K562 (cell line): ENCODE measurements at regions not wholly inside any gene's neighbourhood (a gene's known extent, or its start where the extent isn't known, plus 50 kb on each side); places are given as distances from the start of the nearest gene placed in this dataset.

ENCODE experiments used
- ARID2 ChIP-seq: fragments of 450-650 bp; IDR thresholded peaks from 2 replicates; pipeline ENCODE4 v1.6.1; 2017; ENCODE audit warnings: antibody characterized with exemption, mild to moderate bottlenecking
- BCOR ChIP-seq: fragments of 450-650 bp; IDR thresholded peaks from 2 replicates; pipeline ENCODE4 v1.6.1; 2016
- C11orf30 ChIP-seq: fragments of 450-650 bp; IDR thresholded peaks from 2 replicates; pipeline ENCODE4 v1.6.1; 2016; ENCODE audit warnings: low read depth, mild to moderate bottlenecking
- CHD2 ChIP-seq: IDR thresholded peaks from 2 replicates; pipeline ENCODE4 v1.6.1; 2011; ENCODE audit warnings: low read depth, low read length
- CTBP1 ChIP-seq: fragments of 450-650 bp; IDR thresholded peaks from 2 replicates; pipeline ENCODE4 v1.6.1; 2016; ENCODE audit warnings: borderline replicate concordance
- CXXC5 ChIP-seq: fragments of 250-450 bp; sonication (Bioruptor Pico); IDR thresholded peaks from 2 replicates; pipeline ENCODE4 v1.8.0; 2022; ENCODE audit warnings: inconsistent platforms, mild to moderate bottlenecking, moderate library complexity
- DEAF1 ChIP-seq: fragments of 450-650 bp; formaldehyde crosslinking; IDR thresholded peaks from 2 replicates; pipeline ENCODE4 v1.4.0; 2020; ENCODE audit warnings: mild to moderate bottlenecking, moderate library complexity
- E2F3 ChIP-seq: fragments of 250-450 bp; sonication (Bioruptor Pico); IDR thresholded peaks from 2 replicates; pipeline ENCODE4 v1.4.0; 2020; ENCODE audit warnings: mild to moderate bottlenecking
- HNRNPLL ChIP-seq: fragments of 200-400 bp; formaldehyde crosslinking; IDR thresholded peaks from 2 replicates; pipeline ENCODE4 v1.6.1; 2017; ENCODE audit warnings: low read length, low read depth, mild to moderate bottlenecking; ENCODE audit not compliant: poor library complexity, severe bottlenecking
- HOXB6 ChIP-seq: fragments of 250-450 bp; sonication (Bioruptor Pico); IDR thresholded peaks from 2 replicates; pipeline ENCODE4 v1.5.1; 2022; ENCODE audit warnings: mild to moderate bottlenecking, borderline replicate concordance
- KAT7 ChIP-seq: sonication (generic); formaldehyde crosslinking; IDR thresholded peaks from 2 replicates; pipeline ENCODE4 v1.8.0; 2022; ENCODE audit warnings: missing genetic modification reagents, mild to moderate bottlenecking, borderline replicate concordance
- MCM7 ChIP-seq, 2 experiments: fragments of 450-650 bp; IDR thresholded peaks; 2 replicates each; pipeline ENCODE4 v1.6.1; 2016 to 2018
- NFIX ChIP-seq: fragments of 250-450 bp; sonication (Bioruptor Pico); IDR thresholded peaks from 2 replicates; pipeline ENCODE4 v1.4.0; 2020; ENCODE audit warnings: low read depth, mild to moderate bottlenecking, moderate library complexity
- NR2F6 ChIP-seq: fragments of 450-650 bp; formaldehyde crosslinking; IDR thresholded peaks from 2 replicates; pipeline ENCODE4 v1.4.0; 2020; ENCODE audit warnings: mild to moderate bottlenecking
- PBX2 ChIP-seq, 2 experiments: IDR thresholded peaks in 1 of 2; conservative IDR thresholded peaks in 1 of 2; 2 replicates each; pipeline ENCODE4 v1.6.1; 2016; ENCODE audit warnings: low read depth in 2 of 2, mild to moderate bottlenecking in 1 of 2, missing compliant biosample characterization in 1 of 2, missing genetic modification characterization in 1 of 2, moderate library complexity in 1 of 2
- RBM17 ChIP-seq: fragments of 200-400 bp; formaldehyde crosslinking; IDR thresholded peaks from 2 replicates; pipeline ENCODE4 v1.6.1; 2017; ENCODE audit warnings: low read depth, mild to moderate bottlenecking, low read length, borderline replicate concordance
- RCOR1 ChIP-seq, 2 experiments: IDR thresholded peaks; 2 replicates each; pipeline ENCODE4 v1.6.1; 2012; ENCODE audit warnings: low read depth in 2 of 2, low read length in 2 of 2, borderline replicate concordance in 1 of 2, improper control_type of control experiment in 1 of 2
- SLC30A9 ChIP-seq: fragments of 250-450 bp; sonication (Bioruptor Pico); IDR thresholded peaks from 2 replicates; pipeline ENCODE4 v1.8.0; 2022; ENCODE audit warnings: mild to moderate bottlenecking, moderate library complexity
- SOX6 ChIP-seq: fragments of 450-650 bp; IDR thresholded peaks from 2 replicates; pipeline ENCODE4 v1.6.1; 2014; ENCODE audit warnings: mild to moderate bottlenecking
- ZKSCAN1 ChIP-seq: fragments of 150-350 bp; IDR thresholded peaks from 2 replicates; pipeline ENCODE4 v1.6.1; 2016; ENCODE audit warnings: low read depth, low read length
- ZKSCAN8 ChIP-seq: fragments of 200-800 bp; sonication (Bioruptor generic); IDR thresholded peaks from 2 replicates; pipeline ENCODE4 v1.6.1; 2016; ENCODE audit warnings: missing genetic modification characterization, missing compliant biosample characterization
- TF ChIP-seq, protein P1 (sequence below): sonication (generic); formaldehyde crosslinking; IDR thresholded peaks from 2 replicates; pipeline ENCODE4 v1.8.0; 2022; ENCODE audit warnings: missing genetic modification reagents, mild to moderate bottlenecking, borderline replicate concordance
- TF ChIP-seq, protein P2 (sequence below): fragments of 450-650 bp; formaldehyde crosslinking; IDR thresholded peaks from 2 replicates; pipeline ENCODE4 v1.4.0; 2022; ENCODE audit warnings: mild to moderate bottlenecking, moderate library complexity

DNA sequence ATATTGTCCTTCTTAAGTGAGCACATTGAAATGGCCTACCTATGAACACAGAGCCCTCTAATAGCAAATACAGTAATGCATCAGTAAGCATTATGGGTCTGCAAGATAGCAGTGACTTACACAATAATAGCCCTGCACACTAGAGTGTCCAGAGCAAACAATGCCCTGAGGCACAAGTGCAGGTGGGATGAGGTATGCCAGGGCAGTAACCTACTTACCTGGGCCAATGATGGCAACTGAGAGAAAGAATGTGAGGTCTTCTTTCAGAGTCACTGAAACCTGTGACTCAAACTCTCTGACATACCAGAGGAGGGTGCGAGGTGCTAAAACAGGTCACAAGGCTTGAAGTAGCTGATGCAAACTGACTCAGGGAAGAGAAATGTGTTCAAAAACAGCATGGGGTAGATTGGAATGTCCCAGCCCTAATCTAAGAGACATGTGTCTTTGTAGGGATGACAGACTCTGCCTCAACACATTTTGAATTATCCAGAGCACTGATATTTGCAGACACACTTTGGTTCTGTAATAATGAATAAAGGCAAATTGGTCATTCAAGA, 168.5 kb upstream of the RUNX1 start (continued):
- TF ChIP-seq NFIX (CRISPR knock-in tag) (no peak), SLC30A9 (CRISPR knock-in tag) (no peak), SOX6 (0 out of 2 replicates have a peak, but pooled peaks have one; percentile 15), E2F3 (CRISPR knock-in tag) (no peak), RBM17 (no peak), MCM7 (IDR thresholded peaks at IDR 0.05) (no peak), CXXC5 (CRISPR knock-in tag) (peak; percentile 18; the same call in 1 of the 2 replicates), C11orf30 (0 out of 2 replicates have a peak, but pooled peaks have one; percentile 3), NR2F6 (CRISPR knock-in tag) (no peak), PBX2 (CRISPR knock-in tag; IDR thresholded peaks at IDR 0.05; ENCODE audit: low read depth) (no peak), PBX2 (tag; conservative IDR thresholded peaks at IDR 0.05; ENCODE audit: low read depth) (no peak), DEAF1 (no peak), ZKSCAN8 (0 out of 2 replicates have a peak, but pooled peaks have one; percentile 66), RCOR1 (IDR thresholded peaks at IDR 0.05; ENCODE audit: borderline replicate concordance in 1 of 2, low read depth in 2 of 2, low read length in 2 of 2) (no peak), ZKSCAN1 (no peak), CTBP1 (peak; percentile 35; the same call in 1 of the 2 replicates), HNRNPLL (no peak), BCOR (no peak), ARID2 (no peak), CHD2 (no peak), KAT7 (CRISPR knock-in tag) (no peak), HOXB6 (no peak)
- TF ChIP-seq, protein P1, sequence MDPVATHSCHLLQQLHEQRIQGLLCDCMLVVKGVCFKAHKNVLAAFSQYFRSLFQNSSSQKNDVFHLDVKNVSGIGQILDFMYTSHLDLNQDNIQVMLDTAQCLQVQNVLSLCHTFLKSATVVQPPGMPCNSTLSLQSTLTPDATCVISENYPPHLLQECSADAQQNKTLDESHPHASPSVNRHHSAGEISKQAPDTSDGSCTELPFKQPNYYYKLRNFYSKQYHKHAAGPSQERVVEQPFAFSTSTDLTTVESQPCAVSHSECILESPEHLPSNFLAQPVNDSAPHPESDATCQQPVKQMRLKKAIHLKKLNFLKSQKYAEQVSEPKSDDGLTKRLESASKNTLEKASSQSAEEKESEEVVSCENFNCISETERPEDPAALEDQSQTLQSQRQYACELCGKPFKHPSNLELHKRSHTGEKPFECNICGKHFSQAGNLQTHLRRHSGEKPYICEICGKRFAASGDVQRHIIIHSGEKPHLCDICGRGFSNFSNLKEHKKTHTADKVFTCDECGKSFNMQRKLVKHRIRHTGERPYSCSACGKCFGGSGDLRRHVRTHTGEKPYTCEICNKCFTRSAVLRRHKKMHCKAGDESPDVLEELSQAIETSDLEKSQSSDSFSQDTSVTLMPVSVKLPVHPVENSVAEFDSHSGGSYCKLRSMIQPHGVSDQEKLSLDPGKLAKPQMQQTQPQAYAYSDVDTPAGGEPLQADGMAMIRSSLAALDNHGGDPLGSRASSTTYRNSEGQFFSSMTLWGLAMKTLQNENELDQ (CRISPR knock-in tag): no peak
- TF ChIP-seq, protein P2, sequence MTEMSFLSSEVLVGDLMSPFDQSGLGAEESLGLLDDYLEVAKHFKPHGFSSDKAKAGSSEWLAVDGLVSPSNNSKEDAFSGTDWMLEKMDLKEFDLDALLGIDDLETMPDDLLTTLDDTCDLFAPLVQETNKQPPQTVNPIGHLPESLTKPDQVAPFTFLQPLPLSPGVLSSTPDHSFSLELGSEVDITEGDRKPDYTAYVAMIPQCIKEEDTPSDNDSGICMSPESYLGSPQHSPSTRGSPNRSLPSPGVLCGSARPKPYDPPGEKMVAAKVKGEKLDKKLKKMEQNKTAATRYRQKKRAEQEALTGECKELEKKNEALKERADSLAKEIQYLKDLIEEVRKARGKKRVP: peak; percentile 87
